Hypothalamus (tissue), 51 donors: ENCODE measurements at regions not wholly inside any gene's neighbourhood (a gene's known extent, or its start where the extent isn't known, plus 50 kb on each side); places are given as distances from the start of the nearest gene placed in this dataset.
A peak's percentile ranks its signal among the peaks of the same experiment; 100 is the strongest.
"Not testable (repeated sequence)": the region's sequence is repeated elsewhere in the genome, so short reads cannot be mapped to it uniquely, and the experiment has no call there.

ENCODE experiments used
- DNase-seq, 51 donors: peaks; one replicate each; lab custom pipeline; 2025; lab: John Stamatoyannopoulos, UW

DNA sequence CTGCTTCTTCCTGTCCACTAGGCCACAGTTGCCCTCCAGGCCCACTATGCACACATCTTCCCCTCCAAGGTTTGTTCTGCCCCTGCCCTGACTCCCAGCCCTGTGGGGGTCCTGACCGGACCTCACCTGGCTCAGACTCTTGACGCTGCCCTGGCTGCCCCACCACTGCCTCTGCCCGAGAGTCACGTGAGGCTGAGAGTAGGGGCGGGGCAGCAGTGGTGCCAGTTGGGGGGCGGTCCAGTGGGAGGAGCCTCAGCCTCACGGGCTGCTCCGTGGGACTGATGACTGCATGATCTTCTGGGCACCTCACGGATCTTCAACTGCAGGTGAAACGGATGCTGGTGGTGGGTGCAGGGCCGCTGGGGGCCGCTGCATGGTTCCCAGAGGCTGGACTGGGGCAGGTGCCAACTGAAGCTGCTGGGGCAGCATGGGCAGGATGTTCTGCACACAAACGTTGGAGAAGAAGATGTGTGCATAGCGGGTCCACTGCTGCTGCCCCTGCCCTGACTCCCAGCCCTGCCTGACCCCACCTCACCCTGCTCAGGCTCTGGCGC, 77.6 kb downstream of the HHIPL2 start:
- not testable (repeated sequence) for DNase-seq

GRCh38 chr1:222466150-222466865, 81.6 kb downstream of the HHIPL2 start:
- DNase-seq = no peak

- DNase-seq = peak; percentile 29 to 93 (median 81)
Measured at GRCh38 chr1:222465211-222466041, 82.5 kb downstream of the HHIPL2 start.

- DNase-seq = peak in 38 of 51 donors; percentile 2 to 91 (median 30)
Measured at GRCh38 chr1:222464841-222465210, 83.1 kb downstream of the HHIPL2 start.

GRCh38 chr1:222463059-222463730, 84.7 kb downstream of the HHIPL2 start:
- DNase-seq = no peak

DNA sequence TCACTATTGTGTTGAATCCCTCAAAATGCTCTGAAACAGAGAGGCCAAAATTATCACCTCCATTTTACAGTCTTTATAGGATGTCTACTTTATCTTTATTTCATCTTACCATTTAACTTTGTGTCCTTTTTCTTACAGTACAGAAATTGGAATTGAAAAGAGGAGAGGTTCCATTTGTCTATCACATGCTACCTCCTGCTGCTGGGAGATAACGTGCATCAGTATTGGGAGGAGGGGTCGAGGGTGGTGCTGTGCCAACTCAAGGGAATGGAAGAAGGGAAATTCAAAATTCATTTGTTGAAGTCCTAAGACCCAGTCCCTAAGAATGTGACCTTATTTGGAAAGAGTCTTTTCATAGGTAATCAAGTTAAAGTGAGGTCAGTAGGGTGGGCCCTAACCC, 85.3 kb downstream of the HHIPL2 start:
- DNase-seq = no peak

DNA sequence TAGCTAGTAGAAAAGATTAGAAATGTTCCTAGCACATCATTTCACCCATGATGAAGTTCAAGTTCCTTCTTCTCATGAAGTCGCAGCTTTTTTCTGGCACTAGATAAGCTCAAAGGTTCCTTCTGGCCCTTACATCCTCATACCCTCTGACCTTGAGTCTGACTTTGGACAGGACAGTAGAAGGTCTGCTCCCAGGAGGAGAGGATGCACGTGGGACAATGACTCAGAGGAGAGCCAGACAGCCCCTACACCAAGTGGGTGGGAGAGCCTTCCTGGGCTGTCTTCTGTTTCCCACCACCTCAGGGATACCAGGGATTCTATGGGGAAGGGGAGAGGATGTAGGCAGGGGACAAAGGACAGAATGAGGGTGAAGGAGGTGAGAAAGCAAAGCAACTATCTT, 86.0 kb downstream of the HHIPL2 start:
- DNase-seq = no peak

DNA sequence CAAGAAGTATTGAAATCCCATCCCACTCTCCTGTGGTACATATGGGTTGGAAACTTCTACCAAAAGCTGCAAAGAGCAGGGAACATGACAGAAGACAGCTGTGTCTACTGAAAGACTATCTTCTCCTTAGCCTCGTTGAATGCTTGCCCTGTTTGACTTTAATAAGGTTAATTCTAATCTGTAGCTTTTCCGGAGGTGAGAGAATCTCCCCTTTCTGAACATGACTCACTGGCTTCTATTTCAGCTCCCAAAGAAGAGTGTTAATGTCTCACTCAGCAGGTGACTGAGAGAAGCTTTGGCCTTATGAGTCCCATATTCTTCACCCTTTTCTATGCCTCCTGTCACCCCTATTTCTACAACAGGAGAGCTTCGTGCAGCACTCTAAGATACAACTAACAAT, 88.3 kb downstream of the HHIPL2 start:
- DNase-seq = no peak

- no peak for DNase-seq
Measured at GRCh38 chr1:222457513-222457912, 90.4 kb downstream of the HHIPL2 start.

- no peak for DNase-seq
Measured at GRCh38 chr1:222457084-222457483, 90.8 kb downstream of the HHIPL2 start.

- DNase-seq = peak; percentile 9 to 89 (median 70)
Measured at GRCh38 chr1:222455188-222455879, 92.6 kb downstream of the HHIPL2 start.

GRCh38 chr1:222454782-222455181, 93.1 kb downstream of the HHIPL2 start:
- DNase-seq = peak in 7 of 51 donors; percentile 8 to 42 (median 28)

GRCh38 chr1:222454186-222454585, 93.7 kb downstream of the HHIPL2 start:
- no peak for DNase-seq

GRCh38 chr1:222452031-222452430, 95.9 kb downstream of the HHIPL2 start:
- no peak for DNase-seq

DNA sequence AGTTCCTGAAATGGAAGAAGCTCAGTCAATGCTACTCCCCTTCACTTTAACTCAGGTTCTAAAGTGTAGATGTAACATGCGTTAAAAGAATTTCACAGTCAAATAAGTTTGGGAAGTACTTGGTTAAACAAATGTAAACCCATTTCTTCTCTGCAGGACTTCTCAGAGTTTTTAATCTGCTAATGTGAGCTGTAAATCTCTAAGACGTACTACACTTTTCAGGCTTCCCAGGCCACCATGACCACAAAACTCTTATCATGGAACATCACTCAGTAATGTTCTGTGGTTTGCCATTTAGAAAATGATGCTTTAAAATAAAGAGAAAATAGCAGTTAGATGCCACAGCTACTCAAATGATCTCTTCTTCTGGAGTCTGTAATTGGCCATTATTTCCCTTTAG, 104.3 kb downstream of the HHIPL2 start:
- no peak for DNase-seq

DNA sequence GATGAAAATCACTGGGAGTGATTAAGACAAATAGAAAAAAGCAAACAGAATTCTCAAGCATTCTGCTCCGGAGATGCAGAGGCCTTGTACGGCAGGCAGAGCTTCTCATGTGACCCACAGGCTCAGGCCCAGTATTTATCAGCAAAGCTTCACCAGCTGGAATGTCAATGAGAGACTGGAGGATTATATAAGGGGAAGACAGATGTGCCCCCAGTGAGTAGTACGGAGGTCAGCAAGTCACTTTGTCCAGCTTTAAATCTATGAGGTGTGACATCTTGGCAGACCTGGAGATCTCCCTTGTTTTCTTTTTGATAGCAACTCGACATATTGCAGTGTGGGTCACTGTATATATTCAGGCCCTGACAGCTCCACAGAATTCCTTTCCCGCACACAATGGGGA, 106.8 kb downstream of the HHIPL2 start:
- DNase-seq = no peak

GRCh38 chr1:222424826-222425225, 123.1 kb downstream of the HHIPL2 start:
- DNase-seq = no peak

DNA sequence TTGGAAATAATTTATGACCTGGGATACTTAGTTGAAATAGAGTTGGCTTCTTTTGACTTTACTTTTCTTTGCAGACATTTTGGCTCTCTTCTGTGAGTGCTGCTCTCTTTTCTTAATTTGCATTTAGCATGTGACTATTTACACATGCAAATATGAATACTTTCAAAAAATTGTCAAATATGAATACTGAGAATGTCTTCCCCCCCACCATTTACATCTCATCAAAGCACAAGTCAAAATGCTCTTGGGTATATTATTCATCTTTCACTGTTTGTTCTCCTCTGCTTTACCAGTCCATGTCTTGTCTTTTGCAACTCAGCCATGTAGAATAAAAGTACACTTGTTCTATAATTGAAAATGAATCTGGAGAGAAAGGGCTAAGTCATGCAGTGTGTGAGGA, 126.5 kb downstream of the HHIPL2 start:
- DNase-seq = no peak

GRCh38 chr1:222420633-222421032, 127.3 kb downstream of the HHIPL2 start:
- DNase-seq = no peak

DNA sequence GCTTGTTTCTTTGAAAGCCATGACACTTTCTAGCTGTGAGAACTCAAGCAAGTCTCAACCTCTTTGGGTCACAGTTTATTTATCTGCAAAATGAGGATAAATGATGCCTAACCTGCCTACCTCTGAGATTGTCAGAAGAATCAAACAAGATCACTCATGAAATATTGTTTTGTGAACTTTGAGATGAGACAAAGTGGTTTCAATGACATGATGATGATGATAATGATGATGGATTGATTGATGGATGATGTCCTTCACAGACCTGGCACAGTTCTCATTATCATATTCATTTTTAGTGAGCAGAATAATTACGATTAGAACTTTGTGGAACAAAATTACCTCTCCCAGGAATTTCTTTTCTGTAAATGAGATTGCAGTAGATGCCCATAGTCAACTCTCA, 129.2 kb downstream of the HHIPL2 start:
- no peak for DNase-seq

DNA sequence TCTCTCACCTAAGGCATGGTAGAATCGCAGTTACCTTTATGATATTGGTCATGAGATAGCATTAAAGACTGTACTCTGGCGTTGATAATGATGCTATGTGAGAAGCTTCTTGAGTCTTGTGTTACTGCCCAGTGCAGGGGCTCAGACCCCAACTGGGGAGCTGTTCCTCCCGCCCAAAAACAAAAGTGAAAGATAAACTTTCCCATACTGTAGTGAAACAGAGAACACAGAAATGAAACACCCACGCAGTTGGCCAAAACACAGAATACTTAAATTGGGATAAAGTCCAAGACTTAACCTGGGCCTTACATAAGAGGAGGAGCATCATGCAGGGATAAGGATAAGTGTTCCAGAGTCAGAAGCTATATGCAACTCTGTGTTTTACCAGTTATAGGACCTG, 130.6 kb downstream of the HHIPL2 start:
- DNase-seq = no peak
